Left renal pelvis (tissue), 4 donors: ENCODE measurements at regions not wholly inside any gene's neighbourhood (a gene's known extent, or its start where the extent isn't known, plus 50 kb on each side); places are given as distances from the start of the nearest gene placed in this dataset.
"Not testable (repeated sequence)": the region's sequence is repeated elsewhere in the genome, so short reads cannot be mapped to it uniquely, and the experiment has no call there.

Experiments used
- DNase-seq, 4 donors: peaks; one replicate each; pipeline ENCODE4 v3.0.0-alpha.2; 2013; ENCODE audit warnings: low read depth in 4 of 4, low spot score in 3 of 4

- DNase-seq = no peak
These were observed 113.7 kb downstream of the IGLL1 start for GRCh38 chr22:23466351-23466750.

- DNase-seq = not testable (repeated sequence)
These were observed 115.3 kb downstream of the IGLL1 start for GRCh38 chr22:23464796-23465195.

GRCh38 chr22:23460517-23461031, 119.5 kb downstream of the IGLL1 start:
- DNase-seq = not testable (repeated sequence)

- DNase-seq = not testable (repeated sequence)
These were observed 120.2 kb downstream of the IGLL1 start for GRCh38 chr22:23459645-23460516.

GRCh38 chr22:23458663-23459541, 121.2 kb downstream of the IGLL1 start:
- DNase-seq = no peak

GRCh38 chr22:23457380-23457985, 122.6 kb downstream of the IGLL1 start:
- DNase-seq = no peak

GRCh38 chr22:23456666-23457379, 123.3 kb downstream of the IGLL1 start:
- not testable (repeated sequence) for DNase-seq

GRCh38 chr22:23454345-23454744, 125.7 kb downstream of the IGLL1 start:
- DNase-seq = not testable (repeated sequence)

- no peak for DNase-seq
These were observed 126.8 kb downstream of the IGLL1 start for GRCh38 chr22:23453277-23453676.

GRCh38 chr22:23452231-23453010, 127.7 kb downstream of the IGLL1 start:
- no peak for DNase-seq

GRCh38 chr22:23451452-23452230, 128.4 kb downstream of the IGLL1 start:
- DNase-seq = not testable (repeated sequence)

GRCh38 chr22:23450821-23451220, 129.3 kb downstream of the IGLL1 start:
- DNase-seq = not testable (repeated sequence)

- DNase-seq = no peak
These were observed 129.7 kb downstream of the IGLL1 start for GRCh38 chr22:23450434-23450795.

GRCh38 chr22:23449748-23450433, 130.2 kb downstream of the IGLL1 start:
- not testable (repeated sequence) for DNase-seq

GRCh38 chr22:23448499-23449288, 131.4 kb downstream of the IGLL1 start:
- not testable (repeated sequence) for DNase-seq

- DNase-seq = no peak
These were observed 133.2 kb downstream of the IGLL1 start for GRCh38 chr22:23446796-23447350.

- not testable (repeated sequence) for DNase-seq
These were observed 133.9 kb downstream of the IGLL1 start for GRCh38 chr22:23446194-23446593.
